MCF 10A (cell line): ENCODE measurements at regions not wholly inside any gene's neighbourhood (a gene's known extent, or its start where the extent isn't known, plus 50 kb on each side); places are given as distances from the start of the nearest gene placed in this dataset.

Source experiments
- BruUV-seq: library from RNA; stranded (reverse); fragments of 400-500 nt; replicated peaks from 2 replicates; lab custom pipeline; 2021; lab: Mats Ljungman, UMichigan
- CTCF ChIA-PET: fragments of 300-600 bp; sonication (Branson Sonifier 250); formaldehyde crosslinking; extraction: SDS; loops from one replicate; lab custom pipeline; 2021; ENCODE audit warnings: antibody characterized with exemption, inconsistent platforms; lab: Yijun Ruan, JAX
- POLR2A ChIA-PET: fragments of 300-600, 350-650 bp; sonication (Branson Sonifier 250); formaldehyde crosslinking; extraction: SDS; loops from one replicate; lab custom pipeline; 2020; ENCODE audit warnings: antibody characterized with exemption, inconsistent platforms; lab: Yijun Ruan, JAX
- DNase-seq: peaks from one replicate; pipeline ENCODE4 v3.0.0-alpha.2; 2018; ENCODE audit not compliant: unreplicated experiment
- H3K27ac Mint-ChIP-seq: one replicate; pipeline ENCODE4 v1.8.0; 2022; ENCODE audit warnings: mild to moderate bottlenecking, low read depth, mixed read lengths; ENCODE audit not compliant: unreplicated experiment
- H3K27me3 Mint-ChIP-seq: one replicate; pipeline ENCODE4 v1.8.0; 2022; ENCODE audit warnings: mixed read lengths; ENCODE audit not compliant: insufficient read depth, unreplicated experiment
- H3K36me3 Mint-ChIP-seq: one replicate; pipeline ENCODE4 v1.8.0; 2022; ENCODE audit warnings: mild to moderate bottlenecking, moderate library complexity, mixed read lengths; ENCODE audit not compliant: insufficient read depth, unreplicated experiment
- H3K4me1 Mint-ChIP-seq: one replicate; pipeline ENCODE4 v1.8.0; 2022; ENCODE audit warnings: mixed read lengths; ENCODE audit not compliant: insufficient read depth, unreplicated experiment
- H3K4me3 Mint-ChIP-seq: one replicate; pipeline ENCODE4 v1.8.0; 2022; ENCODE audit warnings: mild to moderate bottlenecking, moderate library complexity, mixed read lengths; ENCODE audit not compliant: unreplicated experiment
- H3K9me3 Mint-ChIP-seq: one replicate; pipeline ENCODE4 v1.8.0; 2022; ENCODE audit warnings: mixed read lengths; ENCODE audit not compliant: unreplicated experiment
- CTCF ChIP-seq: fragments of 200-600 bp; IDR thresholded peaks from one replicate; pipeline ENCODE4 v1.8.0; 2022; ENCODE audit warnings: antibody characterized with exemption, mild to moderate bottlenecking; ENCODE audit not compliant: unreplicated experiment
- intact Hi-C: fragments of 100-400 bp; cut with micrococcal nuclease; formaldehyde crosslinking; loops from 2 replicates; pipeline ENCODE4 v1.14.1; 2022

- ChIA-PET CTCF (interaction anchor here (0.6 to 0.7 kb wide), 2 partner anchors 8 to 232 kb away, joined by 3 read pairs; no protein-coding TSS in a partner anchor), POLR2A (interaction anchor here (0.6 kb wide), 1 partner anchor 20 kb away, joined by 4 read pairs; no protein-coding TSS in a partner anchor)
- Mint-ChIP-seq H3K4me1 (no peaks in the 10 kb centered on the region), H3K9me3 (no peaks in the 10 kb centered on the region), H3K27me3 (peaks cover 78% of the 10 kb centered on the region), H3K4me3 (no peak overlapping the region), H3K36me3 (no peaks in the 10 kb centered on the region), H3K27ac (no peak overlapping the region)
- no peak for TF ChIP-seq CTCF
- no TSS peak for BruUV-seq
- DNase-seq = no peak
- intact Hi-C loops = no loop called here
These were observed 188.2 kb upstream of the ANO3 start for GRCh38 chr11:26143566-26144290.

DNA sequence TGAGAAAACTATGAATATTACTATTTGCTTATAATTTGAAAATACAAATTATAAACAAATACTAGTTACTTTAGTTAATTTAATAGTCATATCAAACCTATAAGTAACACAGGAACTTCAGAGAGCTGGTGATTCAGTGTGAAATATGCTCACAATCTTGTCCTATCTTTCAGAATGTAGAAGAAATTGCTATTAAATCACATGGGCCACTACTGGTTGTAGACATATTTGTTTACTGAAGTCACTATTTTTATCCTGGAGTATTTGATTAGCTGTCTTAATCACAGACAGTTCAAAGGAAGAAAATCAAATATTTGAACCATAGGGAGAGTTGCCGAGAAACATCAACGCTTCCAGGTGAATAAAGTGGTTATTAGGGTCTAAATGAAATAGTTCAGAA is 187.6 kb upstream of the ANO3 start:
- intact Hi-C loops = no loop called here
- no peak for TF ChIP-seq CTCF
- no peak for DNase-seq
- Mint-ChIP-seq H3K27ac (no peak overlapping the region), H3K9me3 (no peaks in the 10 kb centered on the region), H3K4me1 (no peaks in the 10 kb centered on the region), H3K36me3 (no peaks in the 10 kb centered on the region), H3K27me3 (peaks cover 78% of the 10 kb centered on the region), H3K4me3 (no peak overlapping the region)
- CTCF ChIA-PET = no interaction called here
- POLR2A ChIA-PET = no interaction called here
- BruUV-seq = no TSS peak

DNA sequence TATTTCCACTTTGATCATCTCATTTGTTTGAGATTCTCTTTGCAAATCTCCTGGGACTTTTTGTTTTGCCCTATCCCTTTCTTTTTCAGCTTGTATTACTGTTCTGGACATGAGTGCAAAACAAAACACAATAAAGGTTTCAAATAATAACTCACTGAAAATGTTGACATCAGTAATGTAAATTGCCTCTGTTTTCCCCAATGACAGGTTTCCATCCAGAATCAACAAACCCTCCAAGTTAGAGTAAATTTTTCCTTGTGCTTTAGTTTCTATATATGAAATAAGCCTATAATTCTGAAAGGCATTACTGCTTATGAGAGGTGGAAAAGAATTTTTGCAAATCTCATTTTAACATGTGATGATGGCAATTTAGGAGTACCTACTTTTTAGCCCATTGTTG is 187.0 kb upstream of the ANO3 start:
- no TSS peak for BruUV-seq
- Mint-ChIP-seq H3K4me1 (no peaks in the 10 kb centered on the region), H3K4me3 (no peak overlapping the region), H3K27me3 (peaks cover 78% of the 10 kb centered on the region), H3K27ac (no peak overlapping the region), H3K9me3 (no peaks in the 10 kb centered on the region), H3K36me3 (no peaks in the 10 kb centered on the region)
- intact Hi-C loops = no loop called here
- ChIA-PET CTCF (no interaction called here), POLR2A (no interaction called here)
- no peak for TF ChIP-seq CTCF
- no peak for DNase-seq

DNA sequence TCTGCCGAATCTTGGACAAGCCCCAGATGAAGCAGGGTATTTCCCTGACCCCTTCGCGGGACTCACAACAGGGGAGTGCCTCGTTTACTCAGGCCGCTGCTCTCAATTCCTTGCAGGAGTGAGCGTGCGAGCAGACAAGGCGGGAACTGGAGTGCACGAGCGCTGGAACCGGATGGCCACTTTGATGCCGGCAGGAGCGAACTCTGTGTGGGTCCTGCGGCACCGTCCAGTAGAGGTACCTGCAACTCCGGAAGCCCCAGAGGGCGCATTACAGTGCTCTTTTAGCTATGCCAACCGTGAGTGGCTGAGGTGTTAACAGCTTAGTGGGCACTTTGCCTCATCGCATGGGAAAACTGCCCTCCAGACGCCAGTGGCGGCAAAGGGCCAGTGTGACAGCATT is 182.3 kb upstream of the ANO3 start:
- no peaks in the 10 kb centered on the region for H3K9me3 Mint-ChIP-seq
- no peak overlapping the region for H3K27ac Mint-ChIP-seq
- H3K27me3 Mint-ChIP-seq = peaks cover 72% of the 10 kb centered on the region
- no TSS peak for BruUV-seq
- ChIA-PET POLR2A (no interaction called here), CTCF (no interaction called here)
- H3K36me3 Mint-ChIP-seq = no peaks in the 10 kb centered on the region
- no peak for DNase-seq
- intact Hi-C loops = no loop called here
- no peak for TF ChIP-seq CTCF
- H3K4me3 Mint-ChIP-seq = no peak overlapping the region
- H3K4me1 Mint-ChIP-seq = no peaks in the 10 kb centered on the region
